Suppressor macrophage (primary cell): ENCODE measurements at regions not wholly inside any gene's neighbourhood (a gene's known extent, or its start where the extent isn't known, plus 50 kb on each side); places are given as distances from the start of the nearest gene placed in this dataset.
"Not testable (repeated sequence)": the region's sequence is repeated elsewhere in the genome, so short reads cannot be mapped to it uniquely, and the experiment has no call there.

Experiments used
- DNase-seq, 4 experiments: peaks; one replicate each; pipeline ENCODE4 v3.0.0-alpha.2; 2020 to 2022

GRCh38 chr3:113377158-113377557 lies 64.1 kb downstream of the CFAP44 start:
- peak in 1 of 4 experiments; percentile 2 for DNase-seq

- DNase-seq, result no peak
Measured at GRCh38 chr3:113374078-113374477, 67.2 kb downstream of the CFAP44 start.

- DNase-seq, result not testable (repeated sequence)
Measured at GRCh38 chr3:113366800-113367199, 74.5 kb downstream of the CFAP44 start.

- DNase-seq, result not testable (repeated sequence)
Measured at GRCh38 chr3:113355340-113355739, 86.0 kb downstream of the CFAP44 start.

- no peak for DNase-seq
Measured at GRCh38 chr3:113354307-113354706, 87.0 kb downstream of the CFAP44 start.

- DNase-seq, result no peak
Measured at GRCh38 chr3:113353678-113354077, 87.6 kb downstream of the CFAP44 start.

- DNase-seq, result no peak
Measured at GRCh38 chr3:113340785-113341184, 100.5 kb downstream of the CFAP44 start.

GRCh38 chr3:113339616-113340244 lies 101.6 kb downstream of the CFAP44 start:
- DNase-seq, result no peak
